Right lobe of liver (tissue), 4 donors: ENCODE measurements at regions not wholly inside any gene's neighbourhood (a gene's known extent, or its start where the extent isn't known, plus 50 kb on each side); places are given as distances from the start of the nearest gene placed in this dataset.

Source experiments
- POLR2A ChIP-seq: fragments of 450-650 bp; IDR thresholded peaks from one replicate; pipeline ENCODE4 v1.6.1; 2017; ENCODE audit warnings: antibody characterized with exemption, mild to moderate bottlenecking
- TF ChIP-seq, protein P1 (sequence below), 4 donors: fragments of 200-600 bp in 3 of 4; fragments of 450-650 bp in 1 of 4; IDR thresholded peaks; one replicate each; pipeline versions ENCODE4 v1.5.1 to v1.8.0; 2016 to 2022; ENCODE audit warnings: antibody characterized with exemption in 4 of 4, mild to moderate bottlenecking in 2 of 4
- donor health status: DM: no; HTN: no; CAD: no.
- donor health status: DM: no; HTN: no; CAD: no.
- donor health status: DM: no; HTN: yes; CAD: no.

DNA sequence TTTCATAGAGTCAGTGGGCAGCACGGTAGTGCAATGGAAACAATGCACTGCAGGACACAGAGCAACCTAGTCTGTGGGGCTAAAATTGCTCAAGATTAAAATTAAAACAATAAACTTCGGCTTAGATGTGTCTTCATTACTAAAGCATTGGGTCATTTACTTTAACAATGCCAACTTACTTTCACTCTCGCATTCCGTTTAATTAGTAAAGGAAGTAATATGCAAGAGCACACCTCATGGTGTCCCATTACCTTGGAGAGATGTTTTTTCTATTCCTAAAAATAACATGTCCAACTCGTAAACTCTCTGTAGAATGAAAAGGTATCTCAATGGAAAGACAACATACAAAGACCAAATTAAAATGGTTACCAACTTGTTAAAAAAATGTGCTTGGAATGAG lies 738.4 kb downstream of the PCDH17 start:
- no peak for TF ChIP-seq POLR2A
- TF ChIP-seq, protein P1, sequence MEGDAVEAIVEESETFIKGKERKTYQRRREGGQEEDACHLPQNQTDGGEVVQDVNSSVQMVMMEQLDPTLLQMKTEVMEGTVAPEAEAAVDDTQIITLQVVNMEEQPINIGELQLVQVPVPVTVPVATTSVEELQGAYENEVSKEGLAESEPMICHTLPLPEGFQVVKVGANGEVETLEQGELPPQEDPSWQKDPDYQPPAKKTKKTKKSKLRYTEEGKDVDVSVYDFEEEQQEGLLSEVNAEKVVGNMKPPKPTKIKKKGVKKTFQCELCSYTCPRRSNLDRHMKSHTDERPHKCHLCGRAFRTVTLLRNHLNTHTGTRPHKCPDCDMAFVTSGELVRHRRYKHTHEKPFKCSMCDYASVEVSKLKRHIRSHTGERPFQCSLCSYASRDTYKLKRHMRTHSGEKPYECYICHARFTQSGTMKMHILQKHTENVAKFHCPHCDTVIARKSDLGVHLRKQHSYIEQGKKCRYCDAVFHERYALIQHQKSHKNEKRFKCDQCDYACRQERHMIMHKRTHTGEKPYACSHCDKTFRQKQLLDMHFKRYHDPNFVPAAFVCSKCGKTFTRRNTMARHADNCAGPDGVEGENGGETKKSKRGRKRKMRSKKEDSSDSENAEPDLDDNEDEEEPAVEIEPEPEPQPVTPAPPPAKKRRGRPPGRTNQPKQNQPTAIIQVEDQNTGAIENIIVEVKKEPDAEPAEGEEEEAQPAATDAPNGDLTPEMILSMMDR (IDR thresholded peaks at IDR 0.05) = no peak
